Natural killer cell (primary cell): ENCODE measurements at regions not wholly inside any gene's neighbourhood (a gene's known extent, or its start where the extent isn't known, plus 50 kb on each side); places are given as distances from the start of the nearest gene placed in this dataset.

Experiments
- ATAC-seq, 3 donors: fragments of 150-1000 bp in 2 of 3; fragments of 200-7000 bp in 1 of 3; cut with Tn5 transposase; 1 replicate in 1 of 3; 2 replicates in 2 of 3; pipeline ENCODE4 v1.10.0; 2021; ENCODE audit warnings: mild to moderate bottlenecking in 2 of 3, moderate library complexity in 2 of 3
- DNase-seq, 2 donors: peaks; one replicate each; pipeline versions ENCODE4 v3.0.0 to v3.0.0-alpha.2; 2013 to 2021; ENCODE audit warnings: mixed read lengths in 1 of 2
- H3K27ac ChIP-seq: one replicate; pipeline ENCODE4 v1.5.1; 2013; ENCODE audit warnings: mild to moderate bottlenecking, low read length
- H3K27me3 ChIP-seq: one replicate; pipeline ENCODE4 v1.6.1; 2013; ENCODE audit warnings: low read length; ENCODE audit not compliant: control insufficient read depth, insufficient read depth
- H3K36me3 ChIP-seq: one replicate; pipeline ENCODE4 v1.6.1; 2013; ENCODE audit warnings: low read length; ENCODE audit not compliant: control insufficient read depth, insufficient read depth
- H3K4me1 ChIP-seq: one replicate; pipeline ENCODE4 v1.6.1; 2013; ENCODE audit warnings: low read length; ENCODE audit not compliant: control insufficient read depth, insufficient read depth
- H3K4me3 ChIP-seq: one replicate; pipeline ENCODE4 v1.5.1; 2013; ENCODE audit warnings: low read length
- H3K9me3 ChIP-seq: one replicate; pipeline ENCODE4 v1.6.1; 2013; ENCODE audit warnings: low read length; ENCODE audit not compliant: control insufficient read depth, insufficient read depth
- H3K27ac Mint-ChIP-seq, 2 donors: one replicate each; pipeline ENCODE4 v1.8.0; 2022; ENCODE audit warnings: mild to moderate bottlenecking in 2 of 2, mixed read lengths in 2 of 2, moderate library complexity in 1 of 2
- H3K27me3 Mint-ChIP-seq, 2 donors: one replicate each; pipeline ENCODE4 v1.8.0; 2022; ENCODE audit warnings: low read depth in 2 of 2, mixed read lengths in 2 of 2
- H3K36me3 Mint-ChIP-seq: one replicate; pipeline ENCODE4 v1.8.0; 2022; ENCODE audit warnings: mixed read lengths
- H3K4me1 Mint-ChIP-seq, 2 donors: one replicate each; pipeline ENCODE4 v1.8.0; 2022; ENCODE audit warnings: mixed read lengths in 2 of 2
- H3K4me3 Mint-ChIP-seq: one replicate; pipeline ENCODE4 v1.8.0; 2022; ENCODE audit warnings: mild to moderate bottlenecking, moderate library complexity, mixed read lengths
- H3K9me3 Mint-ChIP-seq, 2 donors: one replicate each; pipeline ENCODE4 v1.8.0; 2022; ENCODE audit warnings: mixed read lengths in 2 of 2
- WGBS: methylation state at CpG from one replicate; pipeline ENCODE4 v1.1.7; 2013; ENCODE audit warnings: missing lambda C conversion rate; ENCODE audit not compliant: insufficient coverage; 5-methylcytosine and 5-hydroxymethylcytosine counted together
- intact Hi-C: fragments of 100-400 bp; cut with micrococcal nuclease; formaldehyde crosslinking; loops from one replicate; pipeline ENCODE4 v1.14.2; 2022
- TF ChIP-seq, protein P1 (sequence below): fragments of 200-600 bp; IDR thresholded peaks from one replicate; pipeline ENCODE4 v1.8.0; 2022; ENCODE audit warnings: antibody characterized with exemption

DNA sequence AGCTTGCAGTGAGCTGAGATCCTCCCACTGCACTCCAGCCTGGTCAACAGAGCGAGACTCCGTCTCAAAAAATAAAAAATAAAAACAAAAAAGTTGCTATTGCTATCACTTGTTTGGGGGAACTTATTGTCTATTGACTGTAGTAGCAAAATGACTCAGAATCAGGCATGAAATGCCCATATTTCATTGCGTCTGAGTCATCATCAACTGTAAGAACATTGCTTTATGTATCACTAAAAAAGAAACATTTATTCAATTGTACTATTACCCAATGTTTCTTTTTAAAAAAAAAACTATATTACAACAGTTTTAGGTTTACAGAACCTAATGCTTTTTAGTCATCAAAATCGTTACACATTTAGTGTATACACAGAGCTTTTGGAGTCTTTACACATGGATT is 91.0 kb upstream of the FMN2 start:
- H3K27ac Mint-ChIP-seq: no peak overlapping the region
- 73% methylated on average over 2 of the region's 4 CpGs for WGBS
- no peak for ATAC-seq
- H3K4me1 ChIP-seq: no peaks in the 10 kb centered on the region
- H3K36me3 ChIP-seq: no peaks in the 10 kb centered on the region
- H3K4me3 ChIP-seq: no peak overlapping the region
- no peaks in the 10 kb centered on the region for H3K9me3 Mint-ChIP-seq
- no peaks in the 10 kb centered on the region for H3K9me3 ChIP-seq
- no peak overlapping the region for H3K27ac ChIP-seq
- H3K4me3 Mint-ChIP-seq: no peak overlapping the region
- peaks cover 5% of the 10 kb centered on the region in 2 donors for H3K4me1 Mint-ChIP-seq
- no peak for DNase-seq
- peaks cover 25 to 36% of the 10 kb centered on the region in 2 donors for H3K27me3 Mint-ChIP-seq
- TF ChIP-seq, protein P1, sequence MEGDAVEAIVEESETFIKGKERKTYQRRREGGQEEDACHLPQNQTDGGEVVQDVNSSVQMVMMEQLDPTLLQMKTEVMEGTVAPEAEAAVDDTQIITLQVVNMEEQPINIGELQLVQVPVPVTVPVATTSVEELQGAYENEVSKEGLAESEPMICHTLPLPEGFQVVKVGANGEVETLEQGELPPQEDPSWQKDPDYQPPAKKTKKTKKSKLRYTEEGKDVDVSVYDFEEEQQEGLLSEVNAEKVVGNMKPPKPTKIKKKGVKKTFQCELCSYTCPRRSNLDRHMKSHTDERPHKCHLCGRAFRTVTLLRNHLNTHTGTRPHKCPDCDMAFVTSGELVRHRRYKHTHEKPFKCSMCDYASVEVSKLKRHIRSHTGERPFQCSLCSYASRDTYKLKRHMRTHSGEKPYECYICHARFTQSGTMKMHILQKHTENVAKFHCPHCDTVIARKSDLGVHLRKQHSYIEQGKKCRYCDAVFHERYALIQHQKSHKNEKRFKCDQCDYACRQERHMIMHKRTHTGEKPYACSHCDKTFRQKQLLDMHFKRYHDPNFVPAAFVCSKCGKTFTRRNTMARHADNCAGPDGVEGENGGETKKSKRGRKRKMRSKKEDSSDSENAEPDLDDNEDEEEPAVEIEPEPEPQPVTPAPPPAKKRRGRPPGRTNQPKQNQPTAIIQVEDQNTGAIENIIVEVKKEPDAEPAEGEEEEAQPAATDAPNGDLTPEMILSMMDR: no peak
- intact Hi-C loops: no loop called here
- H3K27me3 ChIP-seq: peaks cover 18% of the 10 kb centered on the region
- peaks cover 9% of the 10 kb centered on the region for H3K36me3 Mint-ChIP-seq

DNA sequence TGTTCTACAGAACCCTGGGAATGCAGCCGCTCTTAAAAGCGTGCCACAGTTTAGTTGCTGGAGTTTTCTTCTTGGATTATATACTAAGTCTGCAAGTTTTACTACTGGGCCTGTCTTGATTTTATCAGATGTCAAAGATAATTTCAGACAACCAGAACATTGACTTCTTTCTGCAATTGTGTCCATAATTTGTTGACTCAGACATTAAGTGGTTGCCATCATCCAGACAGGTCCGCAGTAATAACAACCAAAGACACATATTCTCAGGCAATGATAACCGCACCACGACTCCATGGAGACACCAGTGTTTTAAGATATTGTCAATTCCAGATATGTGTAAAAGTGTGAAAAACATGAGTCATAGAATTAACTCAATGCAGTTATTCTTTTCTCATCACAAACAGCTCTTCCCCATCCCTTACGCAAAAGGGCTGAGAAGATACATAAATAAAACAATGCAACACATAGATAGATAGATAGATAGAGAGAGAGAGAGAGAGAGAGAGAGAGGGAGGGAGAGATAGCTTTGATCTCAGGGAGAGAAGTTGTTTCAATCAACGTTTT is 90.4 kb upstream of the FMN2 start:
- Mint-ChIP-seq H3K4me3 (no peak overlapping the region), H3K36me3 (peaks cover 9% of the 10 kb centered on the region), H3K27me3 (peaks cover 24 to 30% of the 10 kb centered on the region in 2 donors), H3K9me3 (no peaks in the 10 kb centered on the region), H3K27ac (no peak overlapping the region), H3K4me1 (peaks cover 5% of the 10 kb centered on the region in 2 donors)
- intact Hi-C loops: no loop called here
- H3K9me3 ChIP-seq: no peaks in the 10 kb centered on the region
- no peaks in the 10 kb centered on the region for H3K4me1 ChIP-seq
- H3K36me3 ChIP-seq: no peaks in the 10 kb centered on the region
- TF ChIP-seq, protein P1: no peak
- ATAC-seq: no peak
- H3K4me3 ChIP-seq: no peak overlapping the region
- peaks cover 16% of the 10 kb centered on the region for H3K27me3 ChIP-seq
- 100% methylated on average over 3 of the region's 7 CpGs for WGBS
- no peak overlapping the region for H3K27ac ChIP-seq
- no peak for DNase-seq

DNA sequence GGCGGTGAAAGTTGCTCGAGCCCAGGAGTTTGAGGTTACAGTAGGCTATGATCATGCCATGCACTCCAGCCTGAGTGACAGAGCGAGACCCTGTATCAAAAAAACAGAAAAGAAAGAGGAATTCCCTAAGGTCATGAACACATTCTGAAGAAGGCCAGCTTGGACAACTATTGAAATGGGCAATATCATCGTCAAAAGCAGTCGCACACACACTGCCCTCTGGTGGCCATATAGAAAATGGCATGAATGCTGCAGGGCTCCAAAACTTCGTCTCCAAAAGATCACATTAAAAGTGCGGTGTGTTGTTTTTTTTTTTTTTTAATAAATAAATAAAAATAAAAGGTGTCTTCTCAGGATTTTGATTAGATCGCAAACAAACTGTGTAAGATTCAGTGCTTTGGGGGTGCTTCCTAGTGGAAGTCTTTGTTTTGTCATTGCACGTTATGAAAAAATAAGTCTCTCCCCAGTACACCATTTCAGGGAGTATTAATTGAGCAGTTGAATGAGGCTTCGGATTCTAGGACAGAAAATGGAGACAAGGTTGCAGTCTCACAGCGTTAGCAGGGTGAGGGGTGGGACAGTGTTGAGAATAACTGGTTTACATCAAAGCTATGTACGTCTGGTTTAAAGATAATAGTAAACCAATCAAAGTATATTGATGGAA is 87.5 kb upstream of the FMN2 start:
- TF ChIP-seq, protein P1: peak; percentile 76
- DNase-seq (peak in 1 of 2 donors; percentile 39), ATAC-seq (peak in 1 of 3 donors; percentile 49)
- Histone ChIP-seq H3K27me3 (peaks cover 4% of the 10 kb centered on the region), H3K9me3 (no peaks in the 10 kb centered on the region), H3K4me1 (no peaks in the 10 kb centered on the region), H3K27ac (no peak overlapping the region), H3K4me3 (no peak overlapping the region), H3K36me3 (no peaks in the 10 kb centered on the region)
- Mint-ChIP-seq H3K36me3 (no peaks in the 10 kb centered on the region), H3K27me3 (peaks cover 7 to 8% of the 10 kb centered on the region in 2 donors), H3K27ac (no peak overlapping the region), H3K9me3 (no peaks in the 10 kb centered on the region), H3K4me3 (no peak overlapping the region), H3K4me1 (no peaks in the 10 kb centered on the region)
- intact Hi-C loops: no loop called here
- WGBS: 58% methylated on average over 8 of the region's 12 CpGs
